ENCODE measurements at regions not wholly inside any gene's neighbourhood (a gene's known extent, or its start where the extent isn't known, plus 50 kb on each side); places are given as distances from the start of the nearest gene placed in this dataset.
A peak's percentile ranks its signal among the peaks of the same experiment; 100 is the strongest.

GRCh38 chr4:111274060-111274459, 651.2 kb upstream of the PITX2 start:
- Histone ChIP-seq H3K79me1 (ENCODE audit: low read depth, low read length) (no peaks in the 10 kb centered on the region), H3K23ac (ENCODE audit: insufficient read length) (no peak overlapping the region), H3K4me1 (replicated peaks in 1 of 4; ENCODE audit: control insufficient read depth in 3 of 4, insufficient read depth in 4 of 4, low read length in 3 of 4) (no peaks in the 10 kb centered on the region), H2BK12ac (ENCODE audit: low read depth, low read length) (no peak overlapping the region), H3K4me3 (ENCODE audit: extremely low read depth in 1 of 4, insufficient read depth in 2 of 4, low read depth in 3 of 4, low read length in 4 of 4) (no peak overlapping the region), H3K36me3 (ENCODE audit: control insufficient read depth in 2 of 4, insufficient read depth in 4 of 4, low read length in 3 of 4) (no peaks in the 10 kb centered on the region), H2BK120ac (replicated peaks; ENCODE audit: low read depth, low read length) (no peak overlapping the region), H3K27me3 (replicated peaks in 1 of 4; ENCODE audit: control insufficient read depth in 3 of 4, extremely low read depth in 1 of 4, insufficient read depth in 3 of 4, low read length in 3 of 4) (no peaks in the 10 kb centered on the region), H3K79me2 (ENCODE audit: control insufficient read depth in 1 of 2, insufficient read depth in 2 of 2, low read length in 2 of 2) (no peaks in the 10 kb centered on the region), H2BK20ac (ENCODE audit: low read length) (no peak overlapping the region), H4K5ac (ENCODE audit: insufficient read length, low read depth, low read length) (no peak overlapping the region), H2AK5ac (ENCODE audit: low read depth, low read length) (no peak overlapping the region), H3K4ac (replicated peaks; ENCODE audit: insufficient read length, low read depth, low read length) (no peak overlapping the region), H3K56ac (replicated peaks; ENCODE audit: insufficient read length, low read depth, low read length) (no peak overlapping the region), H4K8ac (ENCODE audit: extremely low read depth, insufficient read depth, low read length) (no peak overlapping the region), H3K9me3 (ENCODE audit: insufficient read depth in 2 of 2, low read depth in 1 of 2, low read length in 1 of 2) (no peaks in the 10 kb centered on the region), H3K4me2 (ENCODE audit: insufficient read depth in 1 of 2, low read depth in 2 of 2, low read length in 2 of 2) (no peak overlapping the region), H3K27ac (ENCODE audit: low read depth, low read length) (no peak overlapping the region), H3K18ac (ENCODE audit: extremely low read depth, low read length) (no peak overlapping the region), H4K91ac (replicated peaks; ENCODE audit: insufficient read length, low read length) (no peak overlapping the region), H2AFZ (ENCODE audit: low read length) (no peak overlapping the region), H2BK15ac (ENCODE audit: low read length) (no peak overlapping the region), H2BK5ac (ENCODE audit: low read depth, low read length) (no peak overlapping the region), H3K9ac (replicated peaks in 1 of 4; ENCODE audit: extremely low read depth in 1 of 4, low read depth in 3 of 4, low read length in 3 of 4) (no peak overlapping the region), H4K20me1 (replicated peaks in 1 of 2; ENCODE audit: control insufficient read depth in 1 of 2, insufficient read depth in 2 of 2, low read length in 2 of 2) (no peaks in the 10 kb centered on the region), H3K14ac (ENCODE audit: insufficient read length) (no peak overlapping the region), H3K23me2 (ENCODE audit: low read depth, low read length) (no peaks in the 10 kb centered on the region)
- ChIA-PET POLR2A (ENCODE audit: partially characterized antibody) (no interaction called here), CTCF (ENCODE audit: partially characterized antibody) (interaction anchor here (1.8 kb wide), 1 partner anchor 9 kb away, joined by 6 read pairs; no protein-coding TSS in a partner anchor)
- no peak for DNase-seq (ENCODE audit: low read depth in 1 of 2, low spot score in 2 of 2)
- peak; percentile 69; the same call in 1 of the 2 replicates for TF ChIP-seq CEBPB (IDR thresholded peaks at IDR 0.05; ENCODE audit: low read depth, low read length)
- TF ChIP-seq KDM1A (IDR thresholded peaks at IDR 0.05; ENCODE audit: borderline replicate concordance, low read length), result no peak
- TF ChIP-seq TEAD4 (IDR thresholded peaks at IDR 0.05; ENCODE audit: low read depth, low read length), result no peak
- no peak for FAIRE-seq
- WGBS, 2 experiments (ENCODE audit: extremely low coverage in 1 of 2, insufficient coverage in 1 of 2, insufficient read length in 1 of 2, insufficient replicate concordance in 2 of 2, low coverage in 1 of 2, low lambda C conversion rate in 2 of 2, missing lambda C conversion rate in 1 of 2), result 90% methylated on average over 3 of the region's 3 CpGs; no CpG with 5 or more reads in 1 of the 2 experiments
